Eye (tissue), 1 donor: ENCODE measurements at regions not wholly inside any gene's neighbourhood (a gene's known extent, or its start where the extent isn't known, plus 50 kb on each side); places are given as distances from the start of the nearest gene placed in this dataset.
"Not testable (repeated sequence)": the region's sequence is repeated elsewhere in the genome, so short reads cannot be mapped to it uniquely, and the experiment has no call there.

Experiments used
- DNase-seq: peaks from one replicate; pipeline ENCODE4 v3.0.0-alpha.2; 2015

DNA sequence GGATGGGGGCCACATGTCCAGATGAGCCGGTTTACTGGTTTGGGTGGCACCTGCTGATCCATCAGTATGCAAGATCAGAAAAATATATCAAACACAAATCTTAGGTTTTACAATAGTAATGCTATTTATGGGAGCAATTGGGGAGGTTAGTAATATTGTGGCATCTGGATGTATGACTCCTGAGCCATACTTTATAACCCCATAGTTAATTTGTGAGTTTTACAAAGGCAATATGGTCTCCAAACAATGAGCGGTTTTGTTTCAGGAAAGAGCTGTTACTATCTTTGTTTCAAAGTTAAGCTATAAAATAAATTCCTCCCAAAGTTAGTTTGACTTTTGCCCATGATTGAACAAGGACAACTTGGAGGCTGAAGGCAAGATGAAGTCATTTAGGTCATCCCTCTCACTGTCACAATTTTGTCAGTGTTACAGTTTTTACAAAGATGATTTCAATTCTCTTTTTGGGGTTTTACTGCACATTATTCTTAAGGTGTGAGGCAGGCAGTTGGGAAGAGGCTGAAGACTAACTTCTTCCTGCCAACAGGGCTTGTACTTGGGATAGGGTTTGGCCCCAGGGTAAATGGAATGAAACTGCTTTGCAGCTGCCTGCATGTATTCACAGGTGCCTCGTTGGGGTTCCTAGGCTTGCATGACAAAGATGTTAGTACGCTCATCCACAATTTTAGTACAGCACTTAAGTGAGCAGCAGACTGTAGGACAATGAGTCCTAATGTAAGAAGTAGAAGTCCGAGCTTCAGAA is 296.6 kb upstream of the NDN start:
- no peak for DNase-seq

DNA sequence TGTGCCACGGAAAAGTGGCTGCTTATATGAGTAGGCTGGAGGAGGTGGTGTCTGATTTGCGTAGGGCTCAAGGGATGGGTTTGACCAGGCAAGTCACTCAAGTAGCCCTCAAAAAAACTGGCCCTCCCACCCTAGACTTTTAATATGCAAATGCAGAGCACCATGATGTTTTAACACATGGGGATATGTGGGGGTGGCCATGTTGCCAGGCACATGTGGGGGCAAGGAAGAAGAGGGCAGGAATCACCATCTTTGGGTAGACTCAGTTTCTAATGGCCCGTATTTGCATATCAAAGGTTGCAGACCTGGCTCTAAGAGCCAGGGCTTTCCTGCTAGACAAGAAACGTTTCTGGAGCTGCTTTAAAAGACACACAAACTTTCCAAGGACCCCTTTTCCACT is 307.2 kb upstream of the NDN start:
- no peak for DNase-seq

- no peak for DNase-seq
Measured at GRCh38 chr15:23998056-23998455, 311.0 kb upstream of the NDN start.

DNA sequence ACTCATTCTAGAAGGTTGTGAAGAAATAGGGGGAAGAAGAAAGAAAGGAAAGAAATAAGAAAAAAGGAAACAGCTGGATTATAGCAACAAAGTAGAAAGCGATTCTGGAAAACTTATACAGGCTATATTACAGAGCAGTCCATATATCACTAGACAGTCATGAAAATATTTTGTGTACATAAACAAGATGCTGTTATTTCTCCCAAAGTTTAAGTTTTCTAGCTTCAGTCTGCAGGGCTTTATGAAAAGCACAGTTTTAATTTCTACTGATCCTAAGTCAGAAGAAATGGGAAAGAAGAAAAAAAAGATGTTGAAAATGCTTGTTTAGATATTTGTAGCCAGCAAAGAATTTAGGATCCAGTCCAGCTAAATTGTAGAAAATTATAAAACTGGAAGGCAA is 321.4 kb upstream of the NDN start:
- no peak for DNase-seq

DNA sequence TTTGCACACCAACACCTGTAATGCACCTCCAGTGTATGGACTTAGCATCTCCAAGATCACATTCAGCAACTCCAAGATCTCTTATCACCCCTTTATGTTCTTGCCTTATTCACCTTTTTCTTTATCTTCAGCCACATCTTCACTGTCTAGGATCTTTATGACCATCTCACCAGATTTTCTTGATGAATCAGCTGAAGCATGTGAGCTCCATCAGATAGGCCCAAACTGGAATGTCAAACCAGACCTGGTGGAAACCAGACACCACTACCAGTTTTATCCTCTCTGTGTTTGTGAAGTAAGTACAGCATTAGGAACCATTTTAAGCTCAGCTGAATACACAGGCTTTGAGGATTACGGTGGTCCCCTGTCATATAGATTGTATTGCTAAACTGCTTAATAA is 330.4 kb upstream of the NDN start:
- DNase-seq, result no peak

DNA sequence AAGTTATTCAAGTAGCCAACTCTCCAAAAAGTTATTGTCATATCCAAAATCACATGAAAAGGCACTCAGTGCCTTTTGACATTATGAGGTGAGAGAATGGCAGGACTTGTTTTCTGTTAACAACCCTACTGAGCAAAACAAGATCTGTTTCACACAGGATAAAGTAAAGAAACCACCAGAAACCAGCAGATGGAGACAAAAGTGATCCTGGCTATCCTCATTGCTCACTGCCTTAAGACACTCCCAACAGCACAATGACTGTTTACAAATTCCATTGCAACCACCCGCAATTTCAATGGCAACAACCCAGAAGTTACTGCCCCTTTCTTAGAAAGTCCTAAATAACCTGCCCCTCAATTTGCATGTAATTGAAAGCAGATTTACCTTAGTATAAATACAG is 352.6 kb upstream of the NDN start:
- no peak for DNase-seq

- DNase-seq, result no peak
Measured at GRCh38 chr15:24054547-24055245, 367.6 kb upstream of the NDN start.

GRCh38 chr15:24067733-24068501 is 380.8 kb upstream of the NDN start:
- DNase-seq, result peak; percentile 3

GRCh38 chr15:24075420-24076089 is 388.4 kb upstream of the NDN start:
- DNase-seq, result no peak

GRCh38 chr15:24076090-24076784 is 389.1 kb upstream of the NDN start:
- no peak for DNase-seq

GRCh38 chr15:24078310-24079029 is 391.4 kb upstream of the NDN start:
- no peak for DNase-seq

DNA sequence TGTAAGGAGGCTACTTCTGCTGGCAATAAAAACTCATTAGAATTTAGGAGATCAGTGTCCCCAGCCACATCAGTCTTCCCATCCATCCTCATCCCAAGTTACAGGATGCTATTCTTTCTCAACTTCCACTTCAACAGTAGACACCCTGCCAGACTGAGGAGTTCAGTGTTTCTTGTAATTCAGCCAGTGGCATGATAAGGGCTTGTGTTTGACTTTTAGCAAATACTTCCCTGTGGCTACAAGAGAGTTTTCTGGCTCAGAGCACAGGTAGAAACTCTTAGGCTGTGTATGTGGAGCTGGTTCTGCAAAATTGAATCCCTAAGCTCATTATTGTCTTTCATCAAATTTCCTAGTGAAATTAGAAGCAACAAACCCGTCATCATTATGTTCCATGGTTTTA is 401.8 kb upstream of the NDN start:
- DNase-seq, result not testable (repeated sequence)

GRCh38 chr15:24101503-24101902 is 414.4 kb upstream of the NDN start:
- peak; percentile 3 for DNase-seq

GRCh38 chr15:24107524-24107923 is 420.4 kb upstream of the NDN start:
- DNase-seq, result not testable (repeated sequence)

DNA sequence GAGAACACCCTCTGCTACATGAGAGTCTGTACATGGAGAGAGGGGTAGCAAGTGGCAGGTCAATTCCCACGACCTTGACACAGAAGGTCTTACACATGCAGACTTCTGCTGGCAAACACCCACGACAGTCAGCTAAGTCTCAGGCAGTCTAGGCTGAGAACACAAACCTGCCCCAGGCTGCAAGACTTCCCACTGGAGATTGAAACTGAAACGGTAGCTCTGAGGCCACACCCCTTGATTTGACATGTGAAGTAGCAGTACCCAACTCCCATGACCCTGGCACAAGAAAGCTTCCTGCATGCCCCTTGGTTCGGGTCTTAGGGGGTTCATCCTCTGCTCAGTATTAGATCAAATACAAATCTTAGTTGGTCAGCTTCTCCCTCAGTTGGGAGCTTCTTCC is 420.8 kb upstream of the NDN start:
- not testable (repeated sequence) for DNase-seq

DNA sequence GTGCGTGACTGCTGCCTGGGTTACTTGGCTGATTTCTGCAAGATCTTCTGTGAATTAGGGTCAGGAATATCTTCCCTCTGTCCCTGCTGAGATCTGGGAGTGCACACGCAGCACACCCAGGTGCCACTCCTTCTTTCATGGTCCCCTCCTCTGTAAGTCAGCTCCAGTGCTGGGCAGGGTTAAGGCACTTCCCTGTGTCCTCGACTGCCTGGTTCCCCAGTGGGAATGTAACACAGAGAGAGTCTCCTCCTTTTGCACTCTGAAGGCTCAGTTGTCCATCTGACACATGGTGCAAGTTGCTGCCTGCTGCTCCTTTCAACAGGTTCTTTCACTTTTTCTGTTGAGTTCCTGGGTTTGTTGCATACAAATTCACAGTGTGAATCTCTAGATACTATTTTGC is 421.2 kb upstream of the NDN start:
- not testable (repeated sequence) for DNase-seq

DNA sequence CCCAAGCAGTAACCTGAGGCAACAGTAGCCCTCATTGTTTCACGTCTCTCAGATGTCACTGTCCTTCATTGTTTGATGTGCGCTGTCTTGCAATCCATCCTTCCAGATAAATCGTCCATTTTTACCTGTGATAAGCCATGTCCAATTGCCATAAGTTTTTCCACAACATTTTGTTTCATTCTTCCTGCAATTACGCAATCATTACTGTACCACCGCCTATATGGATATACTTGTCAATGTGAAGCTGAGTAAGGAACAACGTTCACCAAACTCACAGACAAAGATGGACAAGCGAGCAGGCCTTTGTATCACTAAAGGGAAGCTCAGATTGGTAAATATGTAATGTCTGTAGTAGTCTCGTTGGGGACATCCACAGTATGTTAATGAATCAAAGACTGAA is 452.5 kb upstream of the NDN start:
- not testable (repeated sequence) for DNase-seq

- not testable (repeated sequence) for DNase-seq
Measured at GRCh38 chr15:24145070-24145469, 458.0 kb upstream of the NDN start.

DNA sequence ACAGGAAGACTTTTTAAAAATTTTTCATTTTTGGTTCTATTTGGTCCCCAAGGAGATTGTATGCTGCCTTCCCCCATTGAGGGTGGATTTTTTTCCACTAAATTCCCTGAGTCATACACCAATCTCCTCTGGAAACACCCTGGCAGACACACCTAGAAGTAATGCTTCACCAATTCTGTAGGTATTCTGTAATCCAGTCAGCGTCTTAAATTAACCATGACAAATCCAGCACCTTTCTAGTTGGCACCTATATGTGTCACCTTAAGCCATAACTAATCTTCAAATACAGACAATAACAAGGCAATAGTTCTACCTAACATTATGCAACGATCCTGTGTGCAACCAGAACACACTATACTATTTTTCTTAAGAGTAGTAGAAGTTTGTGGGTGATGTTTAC is 459.1 kb upstream of the NDN start:
- no peak for DNase-seq

DNA sequence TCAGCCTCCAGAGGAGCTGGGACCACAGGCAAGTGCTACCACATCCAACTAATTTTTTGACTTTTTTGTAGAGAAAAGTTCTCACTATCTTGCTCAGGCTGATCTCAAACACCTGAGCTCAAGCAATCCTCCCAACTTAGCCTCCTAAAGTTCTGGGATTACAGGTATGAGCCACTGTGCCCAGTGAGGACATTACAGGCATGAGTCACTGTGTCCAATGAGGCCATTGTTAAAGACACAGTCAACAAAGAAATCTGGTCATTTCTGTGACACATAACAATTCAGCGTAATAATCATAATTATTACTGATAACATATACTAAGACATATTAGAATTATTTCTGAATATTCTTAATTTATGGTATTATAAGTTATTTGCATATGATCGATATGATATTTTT is 463.4 kb upstream of the NDN start:
- DNase-seq, result no peak

DNA sequence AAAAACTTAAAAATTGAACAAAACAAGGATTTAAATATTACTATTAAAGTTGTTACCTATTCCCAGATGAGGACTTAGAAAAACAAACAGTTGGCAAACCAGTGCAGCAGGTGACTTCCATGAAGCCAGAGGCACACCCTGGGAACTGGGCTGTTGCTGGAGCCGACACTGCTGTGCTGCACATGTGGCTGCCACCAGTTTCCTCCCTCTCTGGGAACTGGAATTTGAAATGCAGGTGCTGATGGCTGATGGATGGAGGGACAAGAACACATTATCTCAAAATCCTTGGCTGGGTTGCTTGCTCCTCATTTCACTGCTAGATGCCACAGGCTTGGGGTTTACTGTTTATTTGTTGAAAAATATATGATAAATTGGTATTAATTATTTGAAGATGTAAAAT is 471.2 kb upstream of the NDN start:
- DNase-seq, result not testable (repeated sequence)

DNA sequence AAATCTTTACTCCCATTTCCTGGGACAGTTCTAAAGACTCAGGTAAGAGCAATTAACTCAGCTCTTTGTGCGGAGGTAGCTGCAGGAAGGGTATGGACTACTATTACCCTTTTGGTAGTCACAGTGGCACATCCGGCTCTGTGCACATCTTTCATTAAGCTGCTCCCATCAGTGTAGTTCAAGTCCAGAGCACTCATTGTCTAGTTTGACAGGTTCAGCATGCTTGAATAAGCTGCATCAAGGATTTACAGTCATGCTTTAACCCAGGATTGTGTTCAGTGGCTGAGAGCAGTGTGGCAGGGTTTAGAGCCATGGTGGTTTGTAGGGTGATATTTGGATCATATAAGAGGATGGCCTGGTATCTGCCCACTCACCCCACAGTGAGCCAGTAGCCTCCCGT is 478.4 kb upstream of the NDN start:
- DNase-seq, result not testable (repeated sequence)
